ENCODE measurements at regions not wholly inside any gene's neighbourhood (a gene's known extent, or its start where the extent isn't known, plus 50 kb on each side); places are given as distances from the start of the nearest gene placed in this dataset.

- no peak for DNase-seq (ENCODE audit: low read depth)
- no peak for TF ChIP-seq CTCF (conservative IDR thresholded peaks at IDR 0.05; ENCODE audit: low read length)
- H3K4me3 ChIP-seq (ENCODE audit: low read length) = no peak overlapping the region
Observed at GRCh38 chr6:8549074-8549790, 113.9 kb upstream of the SLC35B3 start.

- H3K4me3 ChIP-seq (ENCODE audit: low read length) = no peak overlapping the region
- DNase-seq (ENCODE audit: low read depth) = no peak
- no peak for TF ChIP-seq CTCF (conservative IDR thresholded peaks at IDR 0.05; ENCODE audit: low read length)
Observed at GRCh38 chr6:8546496-8546895, 111.2 kb upstream of the SLC35B3 start.

DNA sequence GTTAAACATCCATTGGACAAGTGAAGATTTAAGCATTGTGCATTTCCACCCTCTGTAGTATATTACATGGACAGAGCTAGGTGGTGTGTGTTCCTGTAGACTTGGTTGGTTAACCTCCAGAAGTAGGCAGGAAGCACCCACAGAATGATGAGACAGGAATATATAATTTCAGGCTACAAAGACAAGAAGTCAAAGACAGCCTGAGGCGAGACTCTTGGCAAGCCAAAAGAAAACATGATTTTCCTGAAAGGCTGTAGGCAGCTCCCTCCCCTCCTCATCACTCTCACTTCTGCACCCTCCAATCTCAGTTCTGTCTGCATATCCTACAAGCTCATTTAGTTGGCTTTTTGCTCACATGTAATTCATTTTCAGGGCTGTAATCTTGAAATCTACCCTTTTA, 110.0 kb upstream of the SLC35B3 start:
- no peak overlapping the region for H3K4me3 ChIP-seq (ENCODE audit: low read length)
- TF ChIP-seq CTCF (conservative IDR thresholded peaks at IDR 0.05; ENCODE audit: low read length) = no peak
- no peak for DNase-seq (ENCODE audit: low read depth)

DNA sequence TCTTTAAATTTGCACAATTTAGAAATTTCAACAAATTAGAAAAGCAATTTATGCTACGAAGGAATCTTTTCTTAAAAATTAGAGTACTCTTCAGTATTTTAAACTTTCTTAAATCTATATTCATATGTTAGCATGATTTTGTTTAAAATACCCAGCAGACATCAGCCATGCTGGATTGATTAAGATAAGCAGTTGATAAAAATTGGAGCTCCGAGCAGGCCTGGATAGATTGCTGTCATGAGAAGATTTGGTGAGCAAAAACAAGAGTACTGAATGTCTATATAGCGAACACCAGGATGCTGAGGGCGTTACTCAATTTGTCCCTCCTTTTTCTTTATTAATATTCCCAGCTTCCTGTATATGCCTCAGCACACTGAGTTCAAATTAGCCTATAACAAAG, 108.4 kb upstream of the SLC35B3 start:
- no peak for DNase-seq (ENCODE audit: low read depth)
- TF ChIP-seq CTCF (conservative IDR thresholded peaks at IDR 0.05; ENCODE audit: low read length) = no peak
- no peak overlapping the region for H3K4me3 ChIP-seq (ENCODE audit: low read length)

DNA sequence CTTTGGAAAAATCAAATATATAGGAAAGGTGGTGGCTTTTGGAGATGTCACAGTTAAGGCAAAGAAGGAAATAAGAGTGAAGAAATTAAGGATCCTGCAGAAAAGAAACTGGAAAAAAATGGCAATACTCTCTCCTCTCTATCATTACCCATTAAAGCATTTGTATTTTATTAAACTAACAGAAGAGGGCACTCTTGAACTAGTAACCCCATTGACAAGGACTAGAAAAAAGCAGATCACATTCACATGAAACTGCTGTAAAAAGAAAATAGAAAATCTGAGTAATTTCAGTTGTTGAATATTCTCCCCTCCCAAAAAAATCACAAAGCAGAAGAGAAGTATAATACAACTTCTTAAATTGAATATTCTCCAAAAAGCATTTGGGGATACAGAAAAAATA, 104.1 kb upstream of the SLC35B3 start:
- peak; percentile 2 for DNase-seq (ENCODE audit: low read depth)
- no peak overlapping the region for H3K4me3 ChIP-seq (ENCODE audit: low read length)
- TF ChIP-seq CTCF (conservative IDR thresholded peaks at IDR 0.05; ENCODE audit: low read length) = peak; percentile 25; the same call in 1 of the 2 replicates

GRCh38 chr6:8536122-8536521, 100.8 kb upstream of the SLC35B3 start:
- no peak for TF ChIP-seq CTCF (conservative IDR thresholded peaks at IDR 0.05; ENCODE audit: low read length)
- no peak overlapping the region for H3K4me3 ChIP-seq (ENCODE audit: low read length)
- no peak for DNase-seq (ENCODE audit: low read depth)

DNA sequence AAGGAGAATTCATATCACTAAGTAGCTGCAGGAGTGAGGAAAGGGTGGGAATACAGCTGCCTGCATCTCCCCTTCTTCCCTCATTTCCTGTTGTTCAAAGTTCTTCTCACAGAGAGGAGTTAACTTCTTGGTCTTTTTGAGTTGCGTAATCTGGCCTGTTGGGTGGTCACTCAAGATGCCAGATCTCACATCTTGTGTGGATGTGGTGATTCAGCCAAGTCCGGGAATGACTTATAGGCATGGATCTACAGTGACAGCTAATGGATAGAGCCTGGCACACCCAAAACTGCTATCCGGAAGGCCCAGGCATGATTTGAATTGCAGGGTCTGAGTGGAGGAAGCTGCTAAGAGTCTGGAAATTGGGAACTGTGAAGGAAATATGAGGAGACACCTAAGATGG, 100.2 kb upstream of the SLC35B3 start:
- no peak overlapping the region for H3K4me3 ChIP-seq (ENCODE audit: low read length)
- TF ChIP-seq CTCF (conservative IDR thresholded peaks at IDR 0.05; ENCODE audit: low read length) = no peak

More for the DNA sequence above, 100.2 kb upstream of the SLC35B3 start:
- DNase-seq (ENCODE audit: low read depth) = no peak

All from AG10803 (cell line).